PFSK-1 (cell line): ENCODE measurements at regions not wholly inside any gene's neighbourhood (a gene's known extent, or its start where the extent isn't known, plus 50 kb on each side); places are given as distances from the start of the nearest gene placed in this dataset.

Experiments used
- FOXP2 ChIP-seq: optimal IDR thresholded peaks from 2 replicates; pipeline ENCODE3; 2011; ENCODE audit warnings: borderline replicate concordance, control low read depth, inconsistent platforms; ENCODE audit not compliant: insufficient read depth; ENCODE audit errors: extremely low read length, extremely low read depth
- POLR2AphosphoS5 ChIP-seq: IDR thresholded peaks from 2 replicates; pipeline ENCODE4 v1.6.1; 2012; ENCODE audit warnings: low read depth, mild to moderate bottlenecking, control low read depth, low read length, moderate library complexity
- REST ChIP-seq, 2 experiments: IDR thresholded peaks; 2 replicates each; pipeline versions ENCODE4 v1.6.1 to v1.8.0; 2011 to 2012; ENCODE audit warnings: low read depth in 2 of 2, low read length in 2 of 2, control low read depth in 1 of 2, inconsistent platforms in 1 of 2, mild to moderate bottlenecking in 1 of 2, moderate library complexity in 1 of 2; ENCODE audit not compliant: insufficient read depth in 1 of 2
- SIN3A ChIP-seq: IDR thresholded peaks from 2 replicates; pipeline ENCODE4 v1.6.1; 2012; ENCODE audit warnings: mild to moderate bottlenecking, low read length, moderate library complexity, borderline replicate concordance; ENCODE audit not compliant: insufficient read depth
- TAF1 ChIP-seq: IDR thresholded peaks from 2 replicates; pipeline ENCODE4 v1.6.1; 2012; ENCODE audit warnings: low read length, control low read depth, borderline replicate concordance; ENCODE audit not compliant: insufficient read depth

GRCh38 chr7:142327628-142328405 lies 70.0 kb upstream of the PRSS58 start:
- no peak for TF ChIP-seq TAF1
- no peak for TF ChIP-seq POLR2AphosphoS5
- TF ChIP-seq REST (IDR thresholded peaks at IDR 0.05; ENCODE audit: insufficient read depth in 1 of 2, low read depth in 2 of 2, low read length in 2 of 2), result no peak
- TF ChIP-seq SIN3A, result no peak
- TF ChIP-seq FOXP2, result no peak

DNA sequence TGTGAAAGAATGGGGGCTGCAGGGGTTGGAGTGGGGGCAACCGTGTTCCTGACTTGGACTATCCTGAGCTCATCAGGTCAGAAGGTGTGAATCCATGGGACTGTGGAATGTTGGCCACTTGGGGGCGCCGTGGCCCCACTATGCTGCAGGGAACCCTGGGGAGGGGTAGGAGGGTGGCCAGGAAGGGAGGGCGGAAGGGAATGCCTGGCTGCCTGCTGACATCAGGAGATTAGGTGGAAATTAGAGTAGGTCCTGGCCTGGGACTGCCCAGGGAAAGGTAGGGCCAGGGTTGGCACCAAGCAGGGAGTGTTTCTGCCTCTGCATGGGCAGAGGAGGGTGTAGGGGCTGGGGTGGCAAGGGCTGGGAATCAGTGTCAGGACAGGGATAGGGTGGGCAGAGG lies 65.8 kb upstream of the PRSS58 start:
- TF ChIP-seq SIN3A, result no peak
- TF ChIP-seq REST (IDR thresholded peaks at IDR 0.05; ENCODE audit: insufficient read depth in 1 of 2, low read depth in 2 of 2, low read length in 2 of 2), result no peak

GRCh38 chr7:142321391-142321790 lies 63.5 kb upstream of the PRSS58 start:
- no peak for TF ChIP-seq POLR2AphosphoS5
- no peak for TF ChIP-seq TAF1
- TF ChIP-seq REST (IDR thresholded peaks at IDR 0.05; ENCODE audit: insufficient read depth in 1 of 2, low read depth in 2 of 2, low read length in 2 of 2), result no peak
- TF ChIP-seq FOXP2, result no peak
- TF ChIP-seq SIN3A, result no peak

DNA sequence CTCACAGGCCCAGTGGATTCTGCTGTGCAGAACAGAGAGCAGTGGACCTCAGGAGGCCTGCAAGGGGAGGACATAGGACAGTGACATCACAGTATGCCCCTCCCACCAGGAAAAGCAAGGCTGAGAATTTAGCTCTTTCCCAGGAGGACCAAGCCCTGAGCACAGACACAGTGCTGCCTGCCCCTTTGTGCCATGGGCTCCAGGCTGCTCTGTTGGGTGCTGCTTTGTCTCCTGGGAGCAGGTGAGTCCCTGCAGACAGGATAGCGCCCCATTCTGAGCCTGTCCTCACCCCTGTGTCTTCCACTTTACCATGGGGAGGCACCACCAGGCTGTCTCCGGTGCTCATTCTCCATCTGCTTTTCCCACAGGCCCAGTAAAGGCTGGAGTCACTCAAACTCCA lies 63.0 kb upstream of the PRSS58 start:
- TF ChIP-seq REST (IDR thresholded peaks at IDR 0.05; ENCODE audit: insufficient read depth in 1 of 2, low read depth in 2 of 2, low read length in 2 of 2) (no peak), TAF1 (no peak), SIN3A (no peak), POLR2AphosphoS5 (no peak), FOXP2 (no peak)

DNA sequence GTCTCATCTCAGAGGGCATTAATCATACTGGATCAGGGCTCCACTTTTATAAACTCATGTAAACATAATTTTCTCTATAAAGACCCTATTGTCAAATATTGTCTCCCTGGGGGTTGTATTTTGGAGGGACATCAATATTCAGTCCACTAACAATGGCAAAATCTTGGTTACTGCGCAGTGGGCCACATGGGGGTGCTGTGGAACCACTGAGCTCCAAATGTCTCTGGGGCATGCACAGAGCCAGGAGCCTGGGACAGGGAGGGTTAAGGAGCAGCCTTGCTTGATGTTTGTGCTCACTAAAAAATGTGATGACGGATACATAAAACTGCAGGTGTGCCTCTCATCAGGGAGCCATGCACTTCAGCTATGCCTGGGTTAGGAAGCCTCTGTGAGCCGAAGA lies 62.1 kb upstream of the PRSS58 start:
- TF ChIP-seq FOXP2 (no peak), TAF1 (no peak), REST (IDR thresholded peaks at IDR 0.05; ENCODE audit: insufficient read depth in 1 of 2, low read depth in 2 of 2, low read length in 2 of 2) (no peak), SIN3A (no peak)
